NCI-H460 (cell line): ENCODE measurements at regions not wholly inside any gene's neighbourhood (a gene's known extent, or its start where the extent isn't known, plus 50 kb on each side); places are given as distances from the start of the nearest gene placed in this dataset.

ENCODE experiments used
- DNase-seq: peaks from one replicate; pipeline ENCODE4 v3.0.0-alpha.2; 2016; ENCODE audit warnings: low read depth; ENCODE audit errors: extremely low read depth

DNA sequence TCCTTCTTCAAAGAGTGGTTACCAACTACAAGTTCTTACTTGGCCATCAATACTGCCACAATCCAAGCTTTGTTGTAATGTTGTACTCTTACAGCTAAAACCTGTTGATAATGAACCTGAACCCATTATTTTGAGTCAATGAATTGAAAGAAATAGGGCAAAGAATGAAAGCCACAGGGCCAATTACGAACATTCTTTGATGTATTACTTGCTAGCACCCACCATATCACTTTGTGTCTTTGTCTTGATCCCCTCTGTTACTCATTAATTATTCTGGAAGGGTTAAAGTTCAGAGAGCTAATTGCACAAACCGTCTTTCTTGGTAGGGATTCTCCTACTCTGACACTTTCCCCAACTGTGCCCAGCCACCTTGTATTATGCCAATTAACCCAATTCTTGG is 53.2 kb upstream of the TFEC start:
- no peak for DNase-seq

DNA sequence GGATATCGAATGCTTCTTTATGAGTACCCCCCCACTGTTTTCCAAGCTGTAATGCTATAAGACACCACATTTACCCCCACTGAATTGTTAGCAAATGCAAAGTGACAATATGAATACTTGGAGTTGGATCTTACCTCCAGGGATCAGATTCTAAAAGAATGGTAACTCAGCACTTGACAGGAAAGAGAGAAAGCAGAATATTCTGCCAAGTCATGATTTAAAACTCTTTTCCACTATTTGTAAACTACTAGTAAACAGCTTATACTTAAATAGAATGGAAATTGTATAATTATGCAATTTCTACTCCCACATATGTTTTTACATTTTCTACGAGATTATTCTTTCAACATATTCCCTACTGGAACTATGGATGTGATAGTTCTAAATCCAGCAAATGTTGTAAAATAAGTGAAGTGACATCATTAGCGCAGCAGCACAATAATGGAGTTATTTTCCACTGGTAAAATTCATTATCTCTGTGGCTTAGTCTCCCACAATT is 56.0 kb upstream of the TFEC start:
- DNase-seq, result no peak

DNA sequence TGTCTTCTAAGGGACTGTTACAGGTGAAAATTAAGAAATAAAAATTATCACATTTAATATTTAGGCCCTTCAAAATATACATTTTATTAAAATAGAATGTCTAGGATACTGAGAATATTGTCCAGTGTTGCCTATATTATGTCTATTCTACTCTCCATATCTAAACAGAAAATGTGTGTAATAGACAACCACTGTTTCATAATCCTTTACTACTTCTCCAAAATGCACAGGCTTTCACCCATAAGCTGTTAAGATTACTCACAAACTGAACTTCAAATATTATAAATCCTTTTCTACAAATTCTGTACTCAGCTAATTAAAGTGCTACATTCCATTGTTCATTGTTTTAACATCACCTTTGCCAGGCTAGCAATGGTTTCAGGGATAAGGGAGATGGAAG is 56.7 kb upstream of the TFEC start:
- no peak for DNase-seq

DNA sequence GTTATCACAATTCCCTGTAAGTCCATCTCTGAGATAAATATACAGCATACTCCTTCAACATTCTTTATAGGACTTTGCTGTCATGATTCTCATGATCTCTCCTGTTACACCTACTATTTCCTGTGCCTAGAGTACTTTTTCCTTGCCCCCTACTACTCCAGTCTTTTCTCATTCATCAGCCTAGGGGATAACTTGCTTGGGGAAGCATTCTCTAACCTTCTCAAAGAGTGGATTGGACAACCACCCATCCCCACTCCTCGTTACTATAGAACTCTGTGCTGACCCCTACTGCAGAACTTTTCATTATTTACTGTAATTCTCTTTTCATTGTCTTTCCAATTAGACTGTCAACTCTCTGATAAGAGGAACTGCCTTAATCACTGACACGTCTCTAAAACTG is 57.4 kb upstream of the TFEC start:
- no peak for DNase-seq

DNA sequence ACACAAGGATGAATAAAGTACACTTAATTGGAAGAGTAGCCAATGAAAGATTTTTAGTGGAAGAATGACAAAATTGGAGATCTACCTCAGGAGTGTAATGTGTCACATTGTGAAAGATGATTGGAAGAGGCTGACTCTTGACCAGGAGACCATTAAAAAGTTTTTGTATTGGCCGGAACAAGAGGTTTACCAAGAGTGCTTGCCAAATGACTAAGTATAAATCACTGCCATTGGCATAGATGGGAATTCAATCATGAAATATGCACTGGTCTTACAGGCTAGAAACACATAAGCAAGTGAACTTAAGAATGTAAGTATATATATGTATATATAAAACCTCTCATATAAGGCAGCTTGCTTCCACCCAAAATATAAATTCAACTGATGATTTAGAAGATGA is 58.7 kb upstream of the TFEC start:
- DNase-seq, result no peak

DNA sequence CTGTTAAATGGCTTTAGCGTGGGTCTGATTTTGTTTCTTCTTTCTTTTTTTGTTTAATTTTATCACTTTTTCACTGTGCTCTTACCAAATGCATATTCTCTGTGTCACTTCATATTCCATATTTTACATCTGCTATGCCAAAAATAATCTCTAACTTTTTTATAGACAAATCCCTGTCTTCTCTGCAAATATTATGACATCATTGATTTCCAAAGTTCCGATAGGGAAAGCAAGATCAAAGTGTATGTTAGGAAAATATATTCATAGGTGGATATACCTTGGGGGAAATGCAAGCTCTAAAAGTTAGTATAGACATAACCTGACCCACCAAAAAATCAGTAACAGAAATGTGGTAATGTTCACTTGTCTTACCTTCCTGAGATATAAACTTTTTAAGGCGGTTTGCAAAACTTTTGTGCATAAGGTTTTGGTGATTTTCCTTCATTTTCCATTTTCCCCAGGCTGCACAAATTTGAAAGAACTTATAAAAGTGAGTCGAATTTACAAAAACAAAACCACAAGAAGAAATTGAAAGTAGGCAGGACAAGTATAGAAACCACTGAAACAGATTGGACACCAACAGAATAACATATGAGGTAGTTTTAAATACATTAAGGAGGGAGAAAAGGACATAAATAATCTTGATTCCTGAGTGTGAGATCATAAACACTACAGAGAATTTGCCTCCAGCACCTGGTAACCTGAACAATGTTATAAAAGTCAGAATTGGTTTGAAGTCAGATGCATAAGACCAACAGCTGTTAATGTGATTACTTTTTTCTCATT is 63.1 kb upstream of the TFEC start:
- DNase-seq, result no peak

DNA sequence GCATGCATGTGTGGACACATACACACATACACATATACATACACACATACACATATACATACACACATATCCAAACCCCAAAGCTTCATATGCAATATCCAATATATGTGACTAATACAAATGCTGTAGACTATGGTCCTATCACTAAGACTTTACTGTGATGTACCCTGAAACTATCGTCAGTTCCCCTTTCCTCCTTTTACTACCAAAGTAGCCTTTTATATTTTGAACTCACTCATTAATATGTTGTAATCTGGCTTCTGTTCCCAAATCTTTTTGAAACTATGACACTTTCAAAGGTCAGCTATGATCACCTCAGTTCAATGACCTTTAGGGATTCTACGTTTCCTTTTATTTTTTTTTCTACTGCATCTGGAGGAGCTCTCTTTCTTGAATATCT is 64.8 kb upstream of the TFEC start:
- no peak for DNase-seq

DNA sequence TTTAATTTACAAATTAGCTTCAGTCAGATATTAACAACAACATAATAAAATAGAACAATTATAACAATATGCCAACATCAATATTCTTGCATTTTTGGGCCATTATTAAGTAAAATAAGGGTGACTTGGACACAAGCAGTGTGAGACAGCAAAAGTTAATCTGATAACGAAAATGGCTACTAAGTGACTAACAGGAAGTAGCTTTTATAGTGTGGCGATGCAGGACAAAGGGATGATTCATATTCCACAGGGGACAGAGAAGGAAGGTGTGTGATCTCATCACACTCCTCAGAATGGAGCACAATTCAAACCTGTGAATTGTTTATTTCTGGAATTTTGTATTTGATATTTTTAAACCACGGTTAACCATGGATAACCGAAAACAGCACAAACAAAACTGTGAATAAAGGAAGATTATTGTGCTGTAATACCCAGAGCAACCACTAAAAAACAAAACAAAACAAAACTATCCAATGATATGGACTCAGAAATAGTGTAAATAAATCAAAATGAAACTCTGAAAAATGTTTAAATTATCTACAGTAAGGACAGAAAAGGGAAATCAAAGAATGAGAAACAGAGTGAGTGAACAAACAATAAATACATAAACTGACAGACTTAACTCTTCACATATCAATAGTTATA is 66.9 kb upstream of the TFEC start:
- peak; percentile 31 for DNase-seq

DNA sequence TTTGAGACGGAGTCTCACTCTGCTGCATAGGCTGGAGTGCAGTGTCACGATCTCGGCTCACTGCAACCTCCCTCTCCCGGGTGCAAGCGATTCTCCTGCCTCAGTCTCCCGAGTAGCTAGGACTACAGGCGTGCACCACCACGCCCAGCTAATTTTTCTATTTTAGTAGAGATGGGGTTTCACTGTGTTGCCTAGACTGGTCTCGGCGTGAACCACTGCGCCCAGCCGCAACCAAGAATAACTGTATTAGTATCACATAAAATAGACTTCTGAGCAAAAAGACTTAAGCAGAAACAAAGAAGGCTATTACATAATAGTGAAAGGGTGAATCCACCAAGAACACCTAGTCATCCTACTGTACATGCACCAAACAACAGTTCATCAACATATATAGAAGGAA is 67.6 kb upstream of the TFEC start:
- no peak for DNase-seq

DNA sequence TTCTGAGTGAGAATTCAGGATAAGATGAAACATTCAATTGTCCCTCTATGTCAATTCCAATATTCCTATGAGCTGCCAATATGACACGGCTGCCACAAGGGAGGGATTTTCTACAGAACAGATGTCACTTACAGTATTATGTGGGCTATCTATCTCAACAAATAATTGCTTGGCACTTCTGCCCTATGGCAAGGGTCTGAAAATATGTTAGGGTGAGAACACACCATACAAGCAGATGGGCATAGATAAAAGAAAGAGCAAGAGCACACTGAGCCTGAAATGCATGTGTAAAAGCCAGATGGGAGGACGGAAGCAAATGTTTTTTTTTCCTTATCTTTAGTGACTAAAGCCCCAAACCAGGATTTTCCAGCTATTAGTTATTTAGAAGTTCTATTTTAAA is 70.1 kb upstream of the TFEC start:
- DNase-seq, result no peak

DNA sequence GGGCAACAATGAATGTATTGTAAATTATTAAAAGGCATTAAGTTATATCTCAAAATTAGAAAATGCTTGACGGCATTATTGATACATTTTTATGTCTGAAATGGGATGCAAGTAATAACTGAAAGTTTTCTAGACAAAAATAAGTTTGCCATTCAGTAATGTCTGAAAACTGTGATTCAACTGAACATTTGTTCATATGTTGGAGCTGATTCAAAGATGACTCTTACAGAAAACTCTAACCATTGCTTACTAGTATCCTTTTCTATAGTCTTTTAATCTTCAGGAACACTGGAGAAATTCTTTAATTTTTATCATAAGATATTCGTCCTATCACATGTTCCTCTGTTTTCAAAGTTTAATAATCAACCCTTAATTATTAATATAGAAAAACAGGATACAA is 71.1 kb upstream of the TFEC start:
- DNase-seq, result no peak

DNA sequence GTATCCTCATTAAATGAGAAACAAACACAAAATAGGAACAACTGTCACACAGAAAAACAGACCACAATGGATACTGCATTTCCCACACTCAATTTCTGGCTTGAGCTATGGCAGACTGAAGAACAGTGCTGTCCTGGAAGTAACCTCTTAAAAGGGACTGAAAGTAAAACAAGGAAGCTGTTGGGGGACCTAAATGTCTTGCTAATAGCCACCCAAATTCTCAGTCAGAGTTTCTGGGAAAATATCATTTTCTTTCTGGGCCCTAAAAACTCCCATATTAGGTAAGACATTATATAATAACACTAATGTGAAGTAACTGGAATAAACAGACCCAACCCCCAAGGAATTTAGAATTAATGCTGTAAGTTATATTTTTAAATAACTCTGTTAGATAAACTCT is 80.9 kb upstream of the TFEC start:
- DNase-seq, result no peak

DNA sequence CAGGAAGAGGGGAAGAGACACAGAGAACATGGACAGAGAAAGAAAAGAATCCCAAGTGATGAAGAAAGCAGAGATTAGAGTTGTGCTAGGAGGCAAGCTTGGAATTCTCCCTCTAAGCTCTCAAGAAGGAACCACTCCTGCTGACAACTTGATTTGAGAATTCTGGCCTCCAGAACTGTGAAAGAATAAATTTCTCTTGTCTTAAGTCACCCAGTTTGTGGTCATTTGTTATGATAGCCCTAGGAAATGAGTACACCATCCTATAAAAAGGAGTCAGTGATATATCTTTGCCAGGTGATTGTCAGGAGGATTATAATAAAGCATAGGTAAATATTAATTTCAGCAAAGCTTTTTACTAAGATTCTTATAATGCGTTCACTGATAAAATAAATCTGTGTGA is 82.7 kb upstream of the TFEC start:
- DNase-seq, result no peak

DNA sequence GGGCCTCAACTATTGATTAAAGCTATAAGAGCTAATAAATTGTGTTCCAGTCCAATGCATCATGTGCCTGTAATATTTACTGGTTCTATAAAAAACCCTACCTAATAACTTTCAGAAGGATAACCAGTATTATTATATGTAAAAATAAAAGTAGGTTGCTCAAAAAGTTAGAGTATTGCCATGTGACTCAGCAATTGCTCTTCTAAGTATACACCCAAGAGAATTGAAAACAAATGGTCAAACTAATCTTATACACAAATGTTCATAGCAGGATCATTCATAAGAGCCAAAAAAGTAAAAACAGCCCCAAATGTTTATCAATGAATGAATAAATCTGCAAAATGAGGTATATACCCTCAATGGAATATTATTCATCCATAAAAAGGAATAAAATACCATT is 89.5 kb upstream of the TES start:
- DNase-seq, result no peak

DNA sequence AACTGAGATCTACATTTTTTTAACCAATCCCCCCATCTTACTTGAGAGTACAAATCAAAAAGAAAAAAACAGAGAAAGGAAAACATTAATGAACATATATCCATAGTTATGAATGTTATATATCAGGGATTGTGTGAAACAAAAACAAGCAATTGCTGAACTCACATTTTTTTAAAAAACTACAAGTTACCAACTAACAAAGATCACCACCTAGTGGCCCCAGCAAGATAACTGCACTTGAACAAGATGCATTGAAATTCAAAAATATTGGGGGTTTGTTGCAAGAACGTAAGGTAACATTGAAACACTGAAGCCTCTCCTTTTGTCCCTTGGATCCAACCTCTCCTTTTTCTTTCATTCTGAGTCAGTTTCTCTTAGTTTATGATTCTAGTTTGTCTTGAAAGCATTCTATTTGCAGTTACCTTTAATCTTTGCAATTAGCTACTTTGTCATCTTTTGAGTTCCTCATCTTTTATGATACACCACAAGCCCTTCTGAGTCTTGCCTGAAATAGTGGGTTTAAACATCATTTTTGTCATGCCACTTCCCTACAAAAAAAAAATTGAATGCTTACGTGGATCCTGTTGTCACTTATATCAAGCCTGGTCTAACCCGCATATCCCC is 87.3 kb upstream of the TES start:
- DNase-seq, result peak; percentile 33

DNA sequence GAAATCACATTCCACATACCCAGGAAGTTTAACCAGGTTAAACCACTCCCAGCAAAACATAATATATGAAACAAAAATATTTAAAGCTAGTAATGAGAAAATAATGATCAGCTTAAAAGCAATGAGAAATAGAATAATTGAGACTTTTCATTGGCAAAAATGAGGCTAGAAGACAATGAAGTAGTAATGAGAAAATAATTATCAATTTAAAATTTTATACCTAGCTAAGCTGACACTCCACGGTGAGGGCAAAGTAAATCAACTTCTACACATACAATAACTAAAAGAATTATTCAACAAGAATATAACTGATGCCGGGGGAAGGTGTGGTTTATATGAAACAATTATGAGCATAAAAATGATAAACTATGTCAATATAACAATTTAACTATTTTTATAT is 82.2 kb upstream of the TES start:
- no peak for DNase-seq

DNA sequence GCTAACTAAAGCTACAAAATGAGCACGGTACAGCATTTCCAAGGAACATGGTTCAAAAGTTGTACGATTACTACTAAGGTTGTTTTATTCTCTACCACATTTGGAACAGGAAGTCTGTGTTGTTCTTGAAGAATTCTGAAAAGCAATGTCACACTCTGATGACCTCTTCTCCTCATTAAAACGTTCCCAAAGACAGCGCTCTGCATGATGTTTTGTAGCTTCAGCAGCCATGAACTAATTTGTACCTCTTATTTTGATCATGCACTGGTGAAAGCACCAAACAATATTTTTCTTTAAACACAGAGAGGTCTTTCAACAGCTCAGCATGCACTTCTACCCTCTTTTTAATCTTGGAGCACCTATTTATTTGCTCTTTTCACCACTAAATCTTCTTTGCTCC is 75.0 kb upstream of the TES start:
- DNase-seq, result no peak

DNA sequence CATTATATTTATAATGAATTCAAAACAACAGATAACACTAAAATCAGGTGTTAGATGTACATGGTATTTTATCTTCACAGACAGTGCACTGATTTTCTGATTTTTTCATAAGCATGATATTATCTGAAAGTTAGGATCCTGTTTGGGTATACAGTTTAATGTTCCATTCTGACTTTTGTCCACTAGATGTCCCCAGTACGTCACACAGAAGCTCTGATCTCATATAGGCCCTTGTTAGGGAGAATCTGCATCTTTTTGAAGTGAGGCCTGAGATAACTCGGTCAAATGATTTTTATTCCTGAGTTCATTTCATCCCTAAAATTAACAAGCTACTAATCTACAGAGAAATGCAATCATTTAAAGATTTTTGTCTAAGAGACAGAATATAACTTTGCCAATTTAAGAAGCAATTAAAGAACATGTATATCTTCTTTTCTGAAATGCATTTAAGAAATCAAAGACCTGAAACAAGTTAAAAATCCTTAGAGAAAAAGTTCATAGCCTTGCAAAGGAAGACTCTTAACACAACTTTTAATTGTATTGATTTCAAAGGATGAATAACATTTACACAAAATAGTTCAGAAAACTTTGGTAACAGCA is 72.0 kb upstream of the TES start:
- DNase-seq, result peak; percentile 66

DNA sequence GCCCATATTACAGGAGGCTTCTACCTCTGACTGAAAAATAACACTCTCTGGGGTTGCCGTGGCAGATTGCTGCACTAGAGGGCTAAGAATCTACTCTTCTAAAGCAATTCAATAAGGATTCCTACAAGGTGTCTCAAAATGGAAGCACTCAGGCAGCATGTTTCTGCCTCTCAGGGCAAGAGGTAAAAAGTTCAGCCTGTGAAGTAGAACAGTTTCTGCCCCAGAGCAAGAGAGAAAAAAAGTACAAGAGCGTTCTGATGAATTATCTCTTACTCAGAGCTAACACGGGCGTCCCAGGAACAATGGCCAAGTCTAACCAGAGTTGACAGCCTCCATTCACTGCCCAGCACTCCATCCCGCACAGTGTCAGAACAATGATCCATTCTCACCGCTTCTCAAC is 71.3 kb upstream of the TES start:
- no peak for DNase-seq

DNA sequence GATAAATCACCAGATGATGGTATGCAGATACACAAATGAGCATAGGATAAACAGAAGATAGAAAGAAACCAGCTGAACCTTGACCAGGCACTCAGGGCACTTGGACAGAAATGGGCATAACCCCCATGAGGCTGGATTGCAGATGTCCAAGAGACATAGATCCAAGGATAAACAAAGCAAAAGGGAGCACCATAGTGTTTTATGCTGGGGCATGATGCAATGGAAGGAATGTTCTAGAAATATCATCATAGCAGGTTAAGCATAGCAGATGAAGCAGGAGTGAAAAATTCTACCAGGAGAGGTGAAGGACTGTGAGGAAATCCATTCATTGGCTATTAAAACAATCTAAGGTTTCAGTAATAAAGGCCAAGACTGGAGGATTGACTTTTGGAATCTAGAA is 70.5 kb upstream of the TES start:
- DNase-seq, result peak; percentile 28

DNA sequence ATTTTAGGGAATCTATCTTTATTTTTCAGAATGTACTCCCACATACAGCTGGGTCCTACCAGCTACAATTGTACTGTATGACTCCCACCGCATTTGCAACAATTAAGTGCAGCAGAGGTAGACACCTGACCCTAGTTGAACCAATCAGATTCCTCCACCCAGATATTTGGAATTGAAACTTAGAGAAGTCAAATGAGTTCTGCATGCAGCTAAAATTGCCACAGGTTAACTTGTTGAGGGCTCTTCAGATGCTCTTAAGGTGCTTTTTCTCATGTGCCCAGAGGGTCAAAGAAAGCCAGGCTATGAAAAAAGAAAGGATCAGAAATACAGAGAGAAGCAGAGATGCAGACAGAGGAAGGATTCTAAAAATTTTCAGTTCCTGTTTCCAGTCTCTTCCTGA is 68.0 kb upstream of the TES start:
- DNase-seq, result no peak

DNA sequence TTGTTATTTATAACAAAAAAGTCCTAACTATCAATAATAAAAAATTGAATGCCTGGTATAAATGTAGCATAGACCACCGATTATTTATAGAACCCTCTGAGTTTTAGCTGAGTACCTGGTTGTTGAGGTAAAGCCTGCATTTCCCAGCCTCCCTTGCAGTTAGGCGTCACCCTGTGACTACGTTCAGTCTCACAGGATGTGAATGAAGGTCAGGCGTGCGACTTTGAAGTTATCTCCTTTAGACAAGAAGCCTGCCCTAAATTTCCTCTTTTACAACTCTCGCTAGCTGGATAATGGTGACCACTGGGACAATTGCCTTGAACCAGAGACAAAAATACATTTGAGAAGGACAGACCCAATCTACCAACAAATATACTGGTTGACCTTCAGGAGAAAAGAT is 67.5 kb upstream of the TES start:
- no peak for DNase-seq
